Embryonic facial prominence (tissue), 1 donor: ENCODE measurements at regions not wholly inside any gene's neighbourhood (a gene's known extent, or its start where the extent isn't known, plus 50 kb on each side); places are given as distances from the start of the nearest gene placed in this dataset.

Source experiments
- DNase-seq: peaks from one replicate; pipeline ENCODE4 v3.0.0-alpha.2; 2016; ENCODE audit errors: extremely low spot score

GRCh38 chr22:48686694-48687302 is 1140.9 kb downstream of the BRD1 start:
- no peak for DNase-seq

- no peak for DNase-seq
These were observed 1141.9 kb downstream of the BRD1 start for GRCh38 chr22:48685767-48686166.

- DNase-seq: no peak
These were observed 1144.0 kb downstream of the BRD1 start for GRCh38 chr22:48683640-48684039.

GRCh38 chr22:48682504-48682903 is 1145.2 kb downstream of the BRD1 start:
- DNase-seq: no peak

GRCh38 chr22:48680601-48681000 is 1147.1 kb downstream of the BRD1 start:
- DNase-seq: no peak

GRCh38 chr22:48679656-48680555 is 1147.8 kb downstream of the BRD1 start:
- no peak for DNase-seq

- DNase-seq: no peak
These were observed 1149.2 kb downstream of the BRD1 start for GRCh38 chr22:48678171-48679135.

GRCh38 chr22:48677621-48678020 is 1150.1 kb downstream of the BRD1 start:
- no peak for DNase-seq

GRCh38 chr22:48677168-48677520 is 1150.5 kb downstream of the BRD1 start:
- no peak for DNase-seq

- DNase-seq: no peak
These were observed 1151.2 kb downstream of the BRD1 start for GRCh38 chr22:48676266-48677167.

- DNase-seq: no peak
These were observed 1151.9 kb downstream of the BRD1 start for GRCh38 chr22:48675830-48676145.

GRCh38 chr22:48675141-48675829 is 1152.4 kb downstream of the BRD1 start:
- DNase-seq: no peak

GRCh38 chr22:48673806-48674500 is 1153.7 kb downstream of the BRD1 start:
- no peak for DNase-seq

- DNase-seq: no peak
These were observed 1155.3 kb downstream of the BRD1 start for GRCh38 chr22:48672387-48672786.

- DNase-seq: no peak
These were observed 1156.9 kb downstream of the BRD1 start for GRCh38 chr22:48670731-48671130.

- DNase-seq: no peak
These were observed 1157.5 kb downstream of the BRD1 start for GRCh38 chr22:48669986-48670716.

- DNase-seq: no peak
These were observed 1158.4 kb downstream of the BRD1 start for GRCh38 chr22:48669226-48669625.

- DNase-seq: no peak
These were observed 1160.4 kb downstream of the BRD1 start for GRCh38 chr22:48667289-48667688.

GRCh38 chr22:48666620-48667019 is 1161.1 kb downstream of the BRD1 start:
- DNase-seq: no peak
